Fibroblast of pulmonary artery (primary cell): ENCODE measurements at regions not wholly inside any gene's neighbourhood (a gene's known extent, or its start where the extent isn't known, plus 50 kb on each side); places are given as distances from the start of the nearest gene placed in this dataset.
A peak's percentile ranks its signal among the peaks of the same experiment; 100 is the strongest.
"Not testable (repeated sequence)": the region's sequence is repeated elsewhere in the genome, so short reads cannot be mapped to it uniquely, and the experiment has no call there.

ENCODE experiments used
- DNase-seq: peaks from one replicate; pipeline ENCODE4 v3.0.0-alpha.2; 2010; ENCODE audit warnings: low read depth
- H3K4me3 ChIP-seq: replicated peaks from 2 replicates; pipeline ENCODE4 v1.5.1; 2011; ENCODE audit warnings: low read depth, mild to moderate bottlenecking, control low read depth, low read length, moderate library complexity
- CTCF ChIP-seq: IDR thresholded peaks from 2 replicates; pipeline ENCODE4 v1.5.1; 2011; ENCODE audit warnings: mild to moderate bottlenecking, control low read depth, low read length, inconsistent platforms; ENCODE audit errors: missing control alignments

GRCh38 chrX:74025145-74025544, 172.6 kb upstream of the XIST start:
- H3K4me3 ChIP-seq, DNase-seq: not testable (repeated sequence)

GRCh38 chrX:74023203-74023602, 170.7 kb upstream of the XIST start:
- H3K4me3 ChIP-seq, result no peak overlapping the region
- no peak for TF ChIP-seq CTCF
- no peak for DNase-seq

- DNase-seq, result no peak
- H3K4me3 ChIP-seq, result no peak overlapping the region
- no peak for TF ChIP-seq CTCF
Measured at GRCh38 chrX:74018253-74018652, 165.7 kb upstream of the XIST start.

- DNase-seq, result peak; percentile 79
- TF ChIP-seq CTCF, result peak; percentile 65
- H3K4me3 ChIP-seq, result no peak overlapping the region
Measured at GRCh38 chrX:74015379-74016019, 163.0 kb upstream of the XIST start.

- no peak for TF ChIP-seq CTCF
- DNase-seq, result no peak
Measured at GRCh38 chrX:74009041-74009440, 156.5 kb upstream of the XIST start.

GRCh38 chrX:73992019-73992418, 139.5 kb upstream of the XIST start:
- DNase-seq, result no peak
- no peak for TF ChIP-seq CTCF
- H3K4me3 ChIP-seq, result no peak overlapping the region

More at GRCh38 chrX:74009041-74009440, 156.5 kb upstream of the XIST start:
- H3K4me3 ChIP-seq, result no peak overlapping the region

GRCh38 chrX:73987166-73987565, 134.7 kb upstream of the XIST start:
- no peak for TF ChIP-seq CTCF
- no peak for DNase-seq
- H3K4me3 ChIP-seq, result no peak overlapping the region
